CD14-positive monocyte (primary cell): ENCODE measurements at regions not wholly inside any gene's neighbourhood (a gene's known extent, or its start where the extent isn't known, plus 50 kb on each side); places are given as distances from the start of the nearest gene placed in this dataset.
"Not testable (repeated sequence)": the region's sequence is repeated elsewhere in the genome, so short reads cannot be mapped to it uniquely, and the experiment has no call there.

Experiments
- DNase-seq, 3 donors: peaks; one replicate each; pipeline ENCODE4 v3.0.0-alpha.2; 2011 to 2022
- H2AFZ ChIP-seq: 2 replicates; pipeline ENCODE4 v1.6.0; 2012; ENCODE audit warnings: mild to moderate bottlenecking, low read depth, low read length, inconsistent platforms; ENCODE audit not compliant: insufficient read depth, poor library complexity, severe bottlenecking
- H3K27ac ChIP-seq, 2 donors: 1 replicate in 1 of 2; 2 replicates in 1 of 2; pipeline ENCODE4 v1.5.1; 2012 to 2013; ENCODE audit warnings: low read length in 2 of 2, control low read depth in 1 of 2, inconsistent platforms in 1 of 2, low read depth in 1 of 2, mild to moderate bottlenecking in 1 of 2
- H3K27me3 ChIP-seq, 2 donors: one replicate each; pipeline versions ENCODE4 v1.6.0 to v1.6.1; 2011 to 2013; ENCODE audit warnings: low read length in 2 of 2; ENCODE audit not compliant: control insufficient read depth in 2 of 2, insufficient read depth in 2 of 2
- H3K36me3 ChIP-seq, 2 donors: replicated peaks in 1 of 2; 1 replicate in 1 of 2; 2 replicates in 1 of 2; pipeline versions ENCODE4 v1.5.1 to v1.6.1; 2012 to 2013; ENCODE audit warnings: low read length in 2 of 2, control low read depth in 1 of 2, inconsistent platforms in 1 of 2, mild to moderate bottlenecking in 1 of 2; ENCODE audit not compliant: insufficient read depth in 2 of 2, control insufficient read depth in 1 of 2
- H3K4me1 ChIP-seq, 2 donors: 1 replicate in 1 of 2; 2 replicates in 1 of 2; pipeline versions ENCODE4 v1.5.1 to v1.6.1; 2012 to 2013; ENCODE audit warnings: low read length in 2 of 2, control low read depth in 1 of 2, inconsistent platforms in 1 of 2, mild to moderate bottlenecking in 1 of 2, moderate library complexity in 1 of 2; ENCODE audit not compliant: insufficient read depth in 2 of 2, control insufficient read depth in 1 of 2
- H3K4me2 ChIP-seq: replicated peaks from 2 replicates; pipeline ENCODE3; 2012; ENCODE audit warnings: low read length, moderate library complexity, mild to moderate bottlenecking; ENCODE audit not compliant: poor library complexity, severe bottlenecking; ENCODE audit errors: extremely low read depth
- H3K4me3 ChIP-seq, 3 experiments: fragments of 200-600 bp in 1 of 3; sonication (generic) in 1 of 3; replicated peaks in 1 of 3; 1 replicate in 2 of 3; 2 replicates in 1 of 3; pipeline ENCODE4 v1.5.1; 2011 to 2013; ENCODE audit warnings: low read length in 3 of 3, mild to moderate bottlenecking in 3 of 3, control low read depth in 2 of 3, low read depth in 2 of 3, inconsistent platforms in 1 of 3, moderate library complexity in 1 of 3
- H3K79me2 ChIP-seq: 2 replicates; pipeline ENCODE4 v1.6.0; 2012; ENCODE audit warnings: mild to moderate bottlenecking, control low read depth, inconsistent platforms, low read length, moderate library complexity; ENCODE audit not compliant: insufficient read depth
- H3K9ac ChIP-seq: 2 replicates; pipeline ENCODE4 v1.6.0; 2017; ENCODE audit warnings: low read length, mild to moderate bottlenecking; ENCODE audit not compliant: insufficient read depth, poor library complexity, severe bottlenecking
- H3K9me3 ChIP-seq, 2 donors: replicated peaks in 1 of 2; 1 replicate in 1 of 2; 2 replicates in 1 of 2; pipeline versions ENCODE4 v1.5.1 to v1.6.1; 2012 to 2013; ENCODE audit warnings: low read length in 2 of 2, control low read depth in 1 of 2; ENCODE audit not compliant: control insufficient read depth in 1 of 2, insufficient read depth in 1 of 2
- H4K20me1 ChIP-seq: 2 replicates; pipeline ENCODE4 v1.6.0; 2012; ENCODE audit warnings: mild to moderate bottlenecking, low read length, control low read depth, moderate library complexity; ENCODE audit not compliant: insufficient read depth
- H3K27ac Mint-ChIP-seq, 7 donors: one replicate each; pipeline ENCODE4 v1.8.0; 2020; ENCODE audit warnings: mild to moderate bottlenecking in 7 of 7, mixed read lengths in 7 of 7, moderate library complexity in 6 of 7, inconsistent platforms in 2 of 7
- H3K27me3 Mint-ChIP-seq, 3 donors: one replicate each; pipeline ENCODE4 v1.8.0; 2021 to 2022; ENCODE audit warnings: low read depth in 3 of 3, mild to moderate bottlenecking in 3 of 3, mixed read lengths in 3 of 3, moderate library complexity in 3 of 3, inconsistent platforms in 1 of 3
- H3K36me3 Mint-ChIP-seq, 2 donors: one replicate each; pipeline ENCODE4 v1.8.0; 2020; ENCODE audit warnings: mixed read lengths in 2 of 2, inconsistent platforms in 1 of 2, mild to moderate bottlenecking in 1 of 2
- H3K4me1 Mint-ChIP-seq: one replicate; pipeline ENCODE4 v1.8.0; 2020; ENCODE audit warnings: mild to moderate bottlenecking, mixed read lengths
- H3K4me3 Mint-ChIP-seq, 2 donors: one replicate each; pipeline ENCODE4 v1.8.0; 2020; ENCODE audit warnings: mild to moderate bottlenecking in 2 of 2, mixed read lengths in 2 of 2, moderate library complexity in 1 of 2
- H3K9me3 Mint-ChIP-seq, 7 donors: one replicate each; pipeline ENCODE4 v1.8.0; 2020 to 2022; ENCODE audit warnings: mixed read lengths in 7 of 7, mild to moderate bottlenecking in 6 of 7, moderate library complexity in 6 of 7, inconsistent platforms in 2 of 7
- WGBS: methylation state at CpG from one replicate; pipeline ENCODE4 v1.1.5; 2013; ENCODE audit warnings: missing lambda C conversion rate; ENCODE audit not compliant: insufficient coverage; 5-methylcytosine and 5-hydroxymethylcytosine counted together
- intact Hi-C, 2 donors: fragments of 100-400 bp; cut with micrococcal nuclease; formaldehyde crosslinking; loops; one replicate each; pipeline versions ENCODE4 v1.15.0 to v1.15.1; 2023

- intact Hi-C loops, H3K4me2 ChIP-seq, H3K9ac ChIP-seq, H3K27ac ChIP-seq, H3K36me3 Mint-ChIP-seq, H3K79me2 ChIP-seq, H3K4me3 ChIP-seq, H3K9me3 Mint-ChIP-seq, H3K4me3 Mint-ChIP-seq, H3K9me3 ChIP-seq, H3K4me1 Mint-ChIP-seq, H3K27me3 ChIP-seq, H2AFZ ChIP-seq, H3K36me3 ChIP-seq, DNase-seq, H3K4me1 ChIP-seq, H3K27me3 Mint-ChIP-seq, H4K20me1 ChIP-seq, H3K27ac Mint-ChIP-seq: not testable (repeated sequence)
- 90% methylated on average over 7 of the region's 13 CpGs for WGBS
These were observed 80.5 kb upstream of the HMX1 start for GRCh38 chr4:8952109-8952508.

DNA sequence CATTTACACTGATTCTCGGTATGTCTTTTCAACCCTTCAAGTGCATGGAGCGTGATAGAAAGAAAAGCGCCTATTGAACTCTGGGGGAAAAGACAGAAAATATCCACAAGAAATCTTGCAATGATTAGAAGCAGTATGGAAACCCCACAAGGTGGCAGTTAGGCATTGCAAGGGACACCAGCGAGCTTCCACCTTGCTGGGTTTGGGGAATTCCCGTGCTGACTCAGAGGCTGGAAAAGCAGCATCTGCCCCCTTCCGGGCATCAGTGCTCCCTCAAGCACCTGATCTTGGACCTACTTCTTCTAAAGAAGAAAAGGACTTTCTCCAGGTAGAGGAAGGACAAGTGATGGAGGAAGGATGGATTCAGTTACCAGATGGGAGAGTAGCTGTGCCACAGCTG is 73.9 kb upstream of the HMX1 start:
- H3K4me2 ChIP-seq, H3K27ac Mint-ChIP-seq, DNase-seq, H3K36me3 ChIP-seq, H3K27ac ChIP-seq, intact Hi-C loops, H3K9me3 ChIP-seq, H3K4me3 Mint-ChIP-seq, H3K79me2 ChIP-seq, H4K20me1 ChIP-seq, H3K9ac ChIP-seq, H3K4me3 ChIP-seq, H2AFZ ChIP-seq, H3K27me3 ChIP-seq, H3K36me3 Mint-ChIP-seq, H3K4me1 ChIP-seq, H3K9me3 Mint-ChIP-seq, H3K27me3 Mint-ChIP-seq, H3K4me1 Mint-ChIP-seq: not testable (repeated sequence)
- WGBS = 100% methylated on average over 1 of the region's 6 CpGs

GRCh38 chr4:8943367-8943766 is 71.7 kb upstream of the HMX1 start:
- H3K9ac ChIP-seq, H3K4me2 ChIP-seq, H3K9me3 ChIP-seq, H3K79me2 ChIP-seq, H3K9me3 Mint-ChIP-seq, H2AFZ ChIP-seq, H3K4me1 ChIP-seq, DNase-seq, H4K20me1 ChIP-seq, H3K4me1 Mint-ChIP-seq, intact Hi-C loops, H3K27ac Mint-ChIP-seq, H3K27me3 ChIP-seq, H3K27me3 Mint-ChIP-seq, H3K36me3 Mint-ChIP-seq, H3K4me3 ChIP-seq, H3K36me3 ChIP-seq, H3K4me3 Mint-ChIP-seq, H3K27ac ChIP-seq: not testable (repeated sequence)
- WGBS = 88% methylated on average over 5 of the region's 11 CpGs

DNA sequence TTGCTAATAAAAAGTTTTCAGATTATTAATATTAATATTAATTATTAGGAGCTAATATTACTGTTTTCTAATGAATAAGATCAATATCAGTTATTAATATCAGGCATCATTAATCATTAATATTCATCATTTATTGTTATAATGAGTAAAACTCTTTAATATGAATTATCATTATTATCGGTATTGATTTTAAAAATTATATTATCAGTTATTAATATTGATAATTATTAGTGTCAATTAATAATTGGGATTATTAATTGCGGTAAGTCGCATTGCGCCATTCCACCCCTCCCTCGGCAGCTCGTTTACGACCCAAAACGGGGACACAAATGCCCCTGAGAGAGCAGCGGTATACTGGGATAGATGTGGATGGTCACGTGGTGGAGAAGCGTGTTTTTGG is 70.4 kb upstream of the HMX1 start:
- H2AFZ ChIP-seq, H3K36me3 Mint-ChIP-seq, H3K4me3 ChIP-seq, H3K4me1 ChIP-seq, H3K4me1 Mint-ChIP-seq, H3K9me3 Mint-ChIP-seq, H3K27ac ChIP-seq, H3K9me3 ChIP-seq, H3K4me2 ChIP-seq, H3K27me3 Mint-ChIP-seq, H3K79me2 ChIP-seq, H3K27ac Mint-ChIP-seq, H3K36me3 ChIP-seq, DNase-seq, H3K9ac ChIP-seq, intact Hi-C loops, H3K4me3 Mint-ChIP-seq, H4K20me1 ChIP-seq, H3K27me3 ChIP-seq: not testable (repeated sequence)
- no CpG with 5 or more reads among the region's 11 CpGs for WGBS

GRCh38 chr4:8941492-8941805 is 69.8 kb upstream of the HMX1 start:
- H3K79me2 ChIP-seq, H3K9ac ChIP-seq, H3K27ac ChIP-seq, H2AFZ ChIP-seq, H3K36me3 Mint-ChIP-seq, H3K27ac Mint-ChIP-seq, H3K4me2 ChIP-seq, H3K36me3 ChIP-seq, H3K4me3 ChIP-seq, H4K20me1 ChIP-seq, H3K27me3 Mint-ChIP-seq, H3K9me3 Mint-ChIP-seq, H3K4me3 Mint-ChIP-seq, H3K4me1 ChIP-seq, H3K9me3 ChIP-seq, H3K4me1 Mint-ChIP-seq, H3K27me3 ChIP-seq, DNase-seq, intact Hi-C loops: not testable (repeated sequence)
- WGBS = no CpG with 5 or more reads among the region's 6 CpGs
